ENCODE measurements at regions not wholly inside any gene's neighbourhood (a gene's known extent, or its start where the extent isn't known, plus 50 kb on each side); places are given as distances from the start of the nearest gene placed in this dataset.
"Not testable (repeated sequence)": the region's sequence is repeated elsewhere in the genome, so short reads cannot be mapped to it uniquely, and the experiment has no call there.

DNA sequence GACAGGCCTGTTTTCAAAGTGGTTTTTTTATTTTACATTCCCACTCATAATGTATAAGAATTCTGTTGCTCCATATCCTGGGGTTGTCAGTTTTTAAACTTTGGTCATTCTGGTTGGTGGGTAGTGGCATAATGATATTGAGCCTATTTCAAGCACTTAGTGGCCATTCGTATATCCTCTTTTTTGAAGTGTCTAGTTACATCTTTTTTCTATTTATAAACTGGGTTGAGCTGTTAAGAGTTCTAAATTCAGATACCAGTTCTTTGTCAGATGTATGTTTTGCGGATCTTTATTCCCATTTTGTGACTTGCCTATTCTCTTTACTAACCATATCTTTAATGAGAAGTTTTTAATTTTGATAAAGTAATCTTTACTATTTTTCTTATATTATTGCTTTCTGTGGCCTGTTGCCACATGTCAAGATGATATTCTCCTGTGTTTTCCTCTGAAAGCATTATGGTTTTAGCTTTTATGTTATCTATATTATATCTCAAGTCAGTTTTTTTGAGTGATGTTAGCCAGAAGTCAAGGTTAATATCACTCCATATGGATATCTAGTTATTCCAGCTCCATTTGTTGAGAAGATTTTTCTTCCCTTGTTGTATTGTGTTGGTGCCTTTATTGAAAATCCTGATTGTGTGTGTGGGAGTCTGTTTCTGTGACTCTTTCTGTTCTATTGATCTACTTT lies 110.9 kb downstream of the FHIP1A start:
- DNase-seq (ENCODE audit: low read depth), result no peak

DNA sequence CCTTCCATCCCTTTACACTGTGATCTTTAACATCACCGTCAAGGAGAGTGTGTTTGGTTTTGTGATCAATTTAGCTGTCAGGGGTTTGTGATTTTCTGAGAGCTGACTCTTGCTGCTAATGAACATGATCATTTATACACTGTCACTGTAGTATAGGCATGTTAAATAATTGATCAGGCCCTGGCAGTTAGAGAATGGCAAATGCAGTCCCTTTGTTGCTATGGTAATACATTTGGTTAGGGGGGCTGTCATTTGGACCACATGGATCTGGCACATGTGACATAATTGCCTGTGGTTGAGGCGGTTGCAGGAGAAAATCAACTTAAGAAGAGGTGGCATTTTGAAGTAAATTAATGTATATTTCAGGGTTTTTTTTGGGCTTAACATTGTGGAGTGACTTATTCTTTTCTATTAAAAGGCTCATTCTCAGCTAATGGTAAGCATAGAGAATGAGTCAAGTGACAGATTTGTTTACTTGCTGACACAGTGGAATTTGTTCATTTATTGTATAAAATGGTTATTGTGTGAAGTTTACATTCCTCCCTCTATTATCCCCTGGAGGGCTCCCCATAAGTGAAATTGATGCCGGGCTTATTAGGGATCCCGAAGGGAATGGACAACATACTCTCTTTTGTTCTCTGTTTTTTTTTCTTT lies 114.0 kb downstream of the FHIP1A start:
- DNase-seq (ENCODE audit: low read depth), result no peak

DNA sequence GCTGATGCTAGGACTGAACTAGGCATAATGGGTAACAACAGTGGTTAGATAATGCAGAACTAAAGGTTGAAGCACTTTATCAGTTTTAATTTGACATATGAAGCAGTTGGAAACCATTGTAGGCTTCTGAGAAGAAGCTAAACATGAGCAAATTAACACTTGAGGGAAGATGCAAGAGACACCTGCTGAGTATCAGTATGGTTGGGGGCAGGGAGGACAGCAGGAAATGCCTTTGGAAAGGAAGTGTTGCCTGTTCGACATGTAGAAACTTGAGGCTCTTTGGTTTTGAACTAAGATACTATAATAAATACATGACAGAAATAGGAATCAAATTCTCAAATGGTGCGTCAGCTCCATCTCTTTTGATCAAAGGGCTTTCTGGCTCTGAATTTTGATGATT lies 115.6 kb downstream of the FHIP1A start:
- no peak for DNase-seq (ENCODE audit: low read depth)

- not testable (repeated sequence) for DNase-seq (ENCODE audit: low read depth)
These were observed 117.5 kb downstream of the FHIP1A start for GRCh38 chr4:151526489-151526888.

- no peak for DNase-seq (ENCODE audit: low read depth)
These were observed 118.7 kb downstream of the FHIP1A start for GRCh38 chr4:151527699-151528098.

DNA sequence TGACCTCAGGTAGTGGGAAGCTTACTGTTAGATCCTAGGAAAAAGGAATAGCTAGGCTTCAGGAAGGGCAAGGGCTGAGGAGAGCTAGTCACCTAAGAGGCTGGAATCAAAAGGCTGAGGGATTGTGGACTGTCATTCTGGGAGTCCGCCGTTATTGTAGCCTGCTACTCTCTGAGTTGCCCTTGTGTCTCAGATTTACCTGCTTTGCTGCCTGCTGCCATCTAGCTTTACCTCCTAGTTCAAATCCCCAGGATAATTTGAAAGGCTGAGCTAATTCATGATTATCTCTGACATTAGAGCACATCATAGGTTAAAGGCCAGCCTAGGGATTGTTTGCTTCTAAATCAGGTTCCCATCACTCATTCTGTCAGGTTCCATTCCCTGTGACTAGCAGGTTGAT lies 120.2 kb downstream of the FHIP1A start:
- no peak for DNase-seq (ENCODE audit: low read depth)

DNA sequence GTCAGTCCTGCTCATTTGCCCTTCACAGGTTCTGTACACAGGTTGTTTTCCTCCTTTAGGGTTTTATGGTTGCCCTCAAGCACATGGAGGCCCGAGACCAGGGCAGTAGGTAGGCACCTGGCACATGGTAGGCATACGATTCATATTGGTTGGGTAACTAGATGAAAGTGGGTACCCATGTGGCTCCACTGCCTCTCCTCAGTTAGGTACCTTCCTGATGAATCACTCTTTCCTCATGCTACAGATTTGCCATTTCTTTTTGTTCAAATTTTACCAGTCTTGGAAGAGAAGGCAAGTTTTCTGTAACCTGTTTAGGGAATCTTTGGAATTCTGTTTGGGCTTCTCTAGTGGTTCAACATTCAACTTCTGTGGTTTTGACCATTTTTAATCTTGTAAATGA lies 121.3 kb downstream of the FHIP1A start:
- no peak for DNase-seq (ENCODE audit: low read depth)

- DNase-seq (ENCODE audit: low read depth), result peak; percentile 24
These were observed 121.8 kb downstream of the FHIP1A start for GRCh38 chr4:151530783-151531182.

DNA sequence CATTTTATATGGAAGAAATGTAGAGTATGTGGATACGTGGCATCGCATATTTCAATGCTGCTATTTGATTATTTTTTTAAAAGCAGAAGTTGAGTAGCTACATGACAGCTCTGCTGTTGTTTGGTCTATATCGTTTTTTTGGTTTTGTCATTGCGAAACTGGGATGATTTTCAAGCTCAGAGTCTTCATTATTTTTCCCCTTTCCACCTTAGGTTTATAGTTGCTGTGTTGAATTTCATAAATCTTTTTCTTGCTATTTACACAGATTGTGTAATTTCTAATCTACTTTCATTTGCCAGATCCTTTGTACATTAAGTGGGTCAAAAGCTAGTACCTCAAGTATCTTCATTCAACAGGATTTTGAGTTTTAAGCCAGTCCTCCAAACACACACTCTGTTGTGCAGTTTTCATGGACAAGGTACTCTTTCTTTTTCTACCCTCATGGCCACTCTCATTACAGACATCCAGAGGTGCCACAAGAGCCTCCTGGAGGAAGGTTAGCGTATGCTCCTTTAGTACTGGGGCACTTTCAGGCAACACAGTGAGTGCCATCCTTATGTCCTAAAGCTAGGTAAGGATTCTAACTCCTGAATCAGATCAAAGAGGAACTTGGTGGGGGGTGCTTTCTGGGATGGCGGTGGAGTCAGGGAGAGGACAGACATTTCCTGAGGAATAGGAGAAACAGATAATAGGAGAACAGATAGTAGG lies 123.2 kb downstream of the FHIP1A start:
- no peak for DNase-seq (ENCODE audit: low read depth)

DNA sequence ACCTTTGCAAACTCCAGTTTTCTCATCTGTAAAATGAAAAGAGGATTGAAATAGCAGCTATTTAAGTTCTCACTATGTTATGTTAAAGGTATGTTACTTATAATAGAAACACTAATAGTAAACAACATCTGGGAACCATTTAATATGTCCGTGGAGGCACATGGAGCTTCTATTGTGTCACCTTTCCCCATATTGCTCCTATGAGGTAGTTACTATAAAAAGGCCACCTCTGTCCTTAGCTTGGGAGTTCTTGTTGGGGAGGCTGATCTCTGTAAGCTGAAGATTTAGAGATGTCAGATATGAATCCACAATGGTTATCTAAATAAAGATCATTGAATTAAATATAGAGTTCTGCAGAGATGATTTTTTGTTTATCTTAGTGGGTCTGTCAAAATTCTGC lies 125.2 kb downstream of the FHIP1A start:
- DNase-seq (ENCODE audit: low read depth), result no peak

- no peak for DNase-seq (ENCODE audit: low read depth)
These were observed 126.4 kb downstream of the FHIP1A start for GRCh38 chr4:151535366-151535765.

DNA sequence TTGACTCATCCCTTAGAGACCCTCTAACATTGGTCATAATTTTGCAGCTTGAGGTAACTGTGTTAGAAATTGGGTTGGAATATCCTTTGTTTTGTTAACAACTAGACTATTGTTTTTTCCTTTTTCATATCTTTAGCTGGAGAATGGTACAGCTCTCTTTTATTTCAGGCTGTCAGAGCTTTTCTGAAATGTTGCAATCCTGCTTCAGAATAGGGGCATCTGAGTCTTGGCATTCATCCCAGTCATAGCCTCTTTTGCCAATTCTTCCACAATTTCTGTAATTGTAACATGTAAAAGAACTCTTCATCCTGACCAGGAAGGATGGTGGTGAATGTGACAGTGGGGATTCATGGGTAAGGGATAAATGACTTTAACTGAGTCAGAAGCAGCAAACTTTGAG lies 128.7 kb downstream of the FHIP1A start:
- no peak for DNase-seq (ENCODE audit: low read depth)

- DNase-seq (ENCODE audit: low read depth), result no peak
These were observed 130.0 kb downstream of the FHIP1A start for GRCh38 chr4:151538963-151539362.

DNA sequence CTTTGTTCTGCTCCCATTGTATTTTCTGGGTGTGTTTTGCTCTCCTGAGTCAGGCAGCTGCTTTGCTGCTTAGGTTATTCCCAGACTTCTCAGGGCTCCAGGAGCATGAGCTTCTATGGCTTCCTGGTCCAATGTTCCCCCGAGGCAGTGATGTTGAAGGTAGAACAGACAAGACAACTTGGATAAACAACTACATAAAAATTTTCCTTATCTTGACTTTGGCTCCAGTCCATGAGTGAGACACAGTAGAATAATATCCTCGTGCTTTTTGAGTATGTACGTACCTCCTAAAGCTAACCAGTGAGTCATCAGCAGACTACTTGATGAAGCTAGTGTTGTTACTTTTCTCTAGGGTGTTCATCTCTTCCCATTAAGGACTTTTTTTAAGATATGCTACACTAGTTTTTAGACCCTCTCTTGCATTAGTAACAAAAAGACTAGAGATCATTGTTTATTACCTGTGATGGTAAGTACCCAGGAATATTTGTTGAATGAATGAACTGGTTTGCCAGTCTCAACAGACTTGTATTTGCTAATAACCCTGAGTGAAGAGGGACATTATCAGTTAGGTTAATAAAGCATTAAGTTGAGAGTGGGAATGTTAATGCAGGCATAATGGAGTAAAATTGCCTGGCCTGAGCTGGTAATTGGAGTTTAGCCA lies 131.9 kb downstream of the FHIP1A start:
- DNase-seq (ENCODE audit: low read depth), result peak; percentile 93

- peak; percentile 83 for DNase-seq (ENCODE audit: low read depth)
These were observed 132.6 kb downstream of the FHIP1A start for GRCh38 chr4:151541389-151542071.

DNA sequence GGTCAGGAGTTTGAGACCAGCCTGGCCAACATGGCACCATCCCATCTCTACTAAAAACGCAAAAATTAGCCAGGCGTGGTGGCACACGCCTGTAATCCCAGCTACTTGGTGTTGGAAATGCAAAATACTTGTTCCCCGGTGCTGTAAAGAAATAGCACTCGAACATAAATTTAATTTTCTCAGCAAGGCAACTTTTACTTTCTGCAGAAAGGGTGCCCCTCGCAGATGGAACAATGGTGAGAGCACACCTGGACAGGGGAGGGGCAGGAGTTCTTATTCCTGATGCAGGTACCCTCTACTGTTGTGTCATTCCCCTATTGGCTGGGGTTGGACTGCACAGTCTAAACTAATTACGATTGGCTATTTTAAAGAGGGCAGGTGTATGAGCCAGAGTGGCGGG lies 139.7 kb downstream of the FHIP1A start:
- DNase-seq (ENCODE audit: low read depth), result no peak

DNA sequence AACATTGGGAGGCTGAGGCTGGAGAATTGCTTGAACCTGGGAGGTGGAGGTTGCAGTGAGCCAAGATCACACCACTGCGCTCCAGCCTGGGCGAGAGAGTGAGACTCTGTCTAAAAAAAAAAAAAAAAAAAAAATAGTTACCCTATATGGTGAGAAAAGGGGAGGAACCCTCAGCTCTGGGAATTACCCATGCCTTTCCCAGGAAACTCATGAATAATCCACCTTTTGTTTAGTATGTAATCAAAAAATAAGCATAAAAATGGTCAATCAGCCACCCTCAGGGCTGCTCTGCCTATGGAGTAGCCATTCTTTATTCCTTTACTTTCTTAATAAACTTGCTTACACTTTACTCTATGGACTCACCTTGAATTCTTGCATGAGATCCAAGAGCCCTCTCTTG lies 140.4 kb downstream of the FHIP1A start:
- DNase-seq (ENCODE audit: low read depth), result not testable (repeated sequence)

- no peak for DNase-seq (ENCODE audit: low read depth)
These were observed 144.9 kb downstream of the FHIP1A start for GRCh38 chr4:151553874-151554273.

GRCh38 chr4:151555151-151555945 lies 146.4 kb downstream of the FHIP1A start:
- DNase-seq (ENCODE audit: low read depth), result peak; percentile 3

DNA sequence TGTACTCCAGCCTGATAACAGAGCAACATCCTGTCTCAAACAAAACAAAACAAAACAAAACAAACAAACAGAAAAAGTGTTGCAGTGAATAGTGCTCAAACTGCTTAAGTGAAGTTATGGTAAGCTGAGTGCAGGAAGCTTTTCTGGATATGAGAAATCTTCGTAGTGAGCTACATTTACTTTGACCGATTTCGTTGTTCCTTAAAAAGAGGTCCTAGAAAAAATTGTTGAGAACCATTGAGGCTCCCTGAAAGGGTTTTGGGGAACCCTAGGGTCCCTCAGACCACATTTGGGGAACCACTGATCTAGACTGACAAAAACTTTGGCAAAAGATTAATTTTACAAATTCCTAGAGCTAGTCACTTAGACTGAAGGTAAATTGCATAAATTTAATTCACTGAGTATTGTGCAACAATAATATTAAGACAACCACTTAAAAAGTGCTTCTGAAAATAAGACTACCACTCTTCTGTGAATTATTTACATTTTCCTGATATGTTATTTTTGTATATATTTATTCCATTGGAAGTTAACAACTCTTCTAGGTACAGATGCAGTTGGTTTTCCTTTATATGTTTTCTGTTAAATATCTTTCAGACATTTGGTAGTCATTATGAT lies 149.6 kb downstream of the FHIP1A start:
- no peak for DNase-seq (ENCODE audit: low read depth)

GRCh38 chr4:151559595-151559994 lies 150.6 kb downstream of the FHIP1A start:
- DNase-seq (ENCODE audit: low read depth), result no peak
